A673 (cell line): ENCODE measurements at regions not wholly inside any gene's neighbourhood (a gene's known extent, or its start where the extent isn't known, plus 50 kb on each side); places are given as distances from the start of the nearest gene placed in this dataset.

ENCODE experiments used
- BruUV-seq: library from RNA; stranded (reverse); fragments of 400-500 nt; replicated peaks from 2 replicates; lab custom pipeline; 2021; lab: Mats Ljungman, UMichigan
- CTCF ChIA-PET: fragments of 300-600 bp; sonication (Branson Sonifier 250); formaldehyde crosslinking; loops from one replicate; lab custom pipeline; 2022; ENCODE audit warnings: antibody characterized with exemption; lab: Charles Lee
- POLR2A ChIA-PET: fragments of 300-600 bp; sonication (Branson Sonifier 250); formaldehyde crosslinking; loops from one replicate; lab custom pipeline; 2022; ENCODE audit warnings: antibody characterized with exemption; ENCODE audit not compliant: low non-redundant PET; lab: Charles Lee
- DNase-seq: peaks from one replicate; pipeline ENCODE4 v3.0.0-alpha.2; 2015; ENCODE audit warnings: low spot score
- H3K27ac ChIP-seq: fragments of 200-600 bp; sonication (generic); 2 replicates; pipeline ENCODE4 v1.5.1; 2016; ENCODE audit warnings: mixed run types, low read depth, mild to moderate bottlenecking, mixed read lengths, antibody characterized with exemption, low read length; ENCODE audit not compliant: poor library complexity, severe bottlenecking
- H3K27me3 ChIP-seq: fragments of 200-600 bp; sonication (generic); replicated peaks from 2 replicates; pipeline ENCODE4 v1.6.1; 2017; ENCODE audit warnings: mixed run types, low read depth, mild to moderate bottlenecking, mixed read lengths, antibody characterized with exemption, low read length; ENCODE audit not compliant: insufficient read depth, poor library complexity
- H3K36me3 ChIP-seq: fragments of 200-600 bp; sonication (generic); 2 replicates; pipeline ENCODE4 v1.6.1; 2016; ENCODE audit warnings: mixed run types, mild to moderate bottlenecking, mixed read lengths, antibody characterized with exemption, low read length; ENCODE audit not compliant: insufficient read depth, poor library complexity, severe bottlenecking
- H3K4me1 ChIP-seq: fragments of 200-600 bp; sonication (generic); 2 replicates; pipeline ENCODE4 v1.6.1; 2017; ENCODE audit warnings: mixed run types, mild to moderate bottlenecking, mixed read lengths, antibody characterized with exemption, low read length; ENCODE audit not compliant: insufficient read depth, poor library complexity, severe bottlenecking
- H3K4me3 ChIP-seq: fragments of 200-600 bp; sonication (generic); 2 replicates; pipeline ENCODE4 v1.5.1; 2016; ENCODE audit warnings: low read depth, mixed run types, mild to moderate bottlenecking, mixed read lengths, low read length; ENCODE audit not compliant: poor library complexity, severe bottlenecking
- H3K9me3 ChIP-seq: fragments of 200-600 bp; sonication (generic); 2 replicates; pipeline ENCODE4 v1.6.1; 2016; ENCODE audit warnings: mixed run types, low read depth, mild to moderate bottlenecking, mixed read lengths, antibody characterized with exemption, low read length; ENCODE audit not compliant: poor library complexity, severe bottlenecking
- EZH2 ChIP-seq: fragments of 200-600 bp; sonication (generic); IDR thresholded peaks from 2 replicates; pipeline ENCODE4 v1.6.1; 2017; ENCODE audit warnings: borderline replicate concordance, low read depth, mild to moderate bottlenecking, mixed read lengths, antibody characterized with exemption, low read length; ENCODE audit not compliant: poor library complexity, severe bottlenecking
- intact Hi-C: fragments of 100-400 bp; cut with micrococcal nuclease; formaldehyde crosslinking; loops from one replicate; pipeline ENCODE4 v1.10.0; 2022; ENCODE audit not compliant: unreplicated experiment
- TF ChIP-seq, protein P1 (sequence below): fragments of 300-800, 200-600 bp; sonication (generic); conservative IDR thresholded peaks from 2 replicates; pipeline ENCODE4 v1.5.1; 2017; ENCODE audit warnings: low read depth, mild to moderate bottlenecking, antibody characterized with exemption, low read length, moderate library complexity, mixed read lengths

DNA sequence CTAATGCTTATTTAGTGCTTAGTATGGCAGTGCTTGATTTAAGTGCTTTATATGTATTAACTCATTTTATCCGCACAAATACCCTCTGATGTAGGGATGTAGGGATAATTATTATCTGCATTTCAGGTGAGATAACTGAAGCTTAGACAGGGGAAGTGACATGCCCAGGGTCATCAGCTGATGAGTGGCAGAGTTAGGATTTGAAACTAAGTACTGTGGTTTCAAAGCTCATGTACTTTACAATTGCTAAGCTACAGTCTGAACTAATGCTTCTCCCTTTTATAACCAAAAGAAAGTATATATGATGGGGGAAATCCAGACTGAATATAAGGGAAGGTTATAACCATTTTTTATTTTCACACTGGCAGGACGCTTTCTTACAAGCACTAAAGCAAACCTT is 229.6 kb upstream of the NAV3 start:
- POLR2A ChIA-PET, result no interaction called here
- CTCF ChIA-PET, result no interaction called here
- TF ChIP-seq, protein P1, sequence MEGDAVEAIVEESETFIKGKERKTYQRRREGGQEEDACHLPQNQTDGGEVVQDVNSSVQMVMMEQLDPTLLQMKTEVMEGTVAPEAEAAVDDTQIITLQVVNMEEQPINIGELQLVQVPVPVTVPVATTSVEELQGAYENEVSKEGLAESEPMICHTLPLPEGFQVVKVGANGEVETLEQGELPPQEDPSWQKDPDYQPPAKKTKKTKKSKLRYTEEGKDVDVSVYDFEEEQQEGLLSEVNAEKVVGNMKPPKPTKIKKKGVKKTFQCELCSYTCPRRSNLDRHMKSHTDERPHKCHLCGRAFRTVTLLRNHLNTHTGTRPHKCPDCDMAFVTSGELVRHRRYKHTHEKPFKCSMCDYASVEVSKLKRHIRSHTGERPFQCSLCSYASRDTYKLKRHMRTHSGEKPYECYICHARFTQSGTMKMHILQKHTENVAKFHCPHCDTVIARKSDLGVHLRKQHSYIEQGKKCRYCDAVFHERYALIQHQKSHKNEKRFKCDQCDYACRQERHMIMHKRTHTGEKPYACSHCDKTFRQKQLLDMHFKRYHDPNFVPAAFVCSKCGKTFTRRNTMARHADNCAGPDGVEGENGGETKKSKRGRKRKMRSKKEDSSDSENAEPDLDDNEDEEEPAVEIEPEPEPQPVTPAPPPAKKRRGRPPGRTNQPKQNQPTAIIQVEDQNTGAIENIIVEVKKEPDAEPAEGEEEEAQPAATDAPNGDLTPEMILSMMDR, result no peak
- no peak for TF ChIP-seq EZH2
- H3K4me3 ChIP-seq, result no peak overlapping the region
- no peak overlapping the region for H3K27ac ChIP-seq
- no peaks in the 10 kb centered on the region for H3K4me1 ChIP-seq
- no peak for DNase-seq
- H3K27me3 ChIP-seq, result no peaks in the 10 kb centered on the region
- no peaks in the 10 kb centered on the region for H3K9me3 ChIP-seq
- intact Hi-C loops, result no loop called here
- no peaks in the 10 kb centered on the region for H3K36me3 ChIP-seq
- no TSS peak for BruUV-seq

DNA sequence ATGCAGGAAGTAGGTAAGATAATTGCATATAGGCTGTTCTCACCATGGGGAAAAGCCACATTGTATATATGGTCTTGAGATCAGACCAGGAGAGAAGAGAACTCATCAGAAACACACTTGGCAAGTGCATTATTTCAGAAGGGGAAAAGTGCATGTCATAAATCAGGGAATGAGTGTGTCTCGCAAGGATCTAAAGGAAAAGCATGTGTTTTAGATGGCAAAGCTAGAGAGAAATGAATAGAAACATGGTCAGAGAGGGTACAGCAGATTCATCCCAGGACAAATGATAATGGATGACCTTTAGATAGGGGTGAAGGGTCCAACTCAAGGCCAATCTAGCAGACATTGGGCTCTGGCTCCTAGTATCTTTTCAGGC is 230.2 kb upstream of the NAV3 start:
- POLR2A ChIA-PET, result no interaction called here
- Histone ChIP-seq H3K27me3 (no peaks in the 10 kb centered on the region), H3K27ac (no peak overlapping the region), H3K4me1 (no peaks in the 10 kb centered on the region), H3K4me3 (no peak overlapping the region), H3K36me3 (no peaks in the 10 kb centered on the region), H3K9me3 (no peaks in the 10 kb centered on the region)
- no peak for DNase-seq
- CTCF ChIA-PET, result no interaction called here
- TF ChIP-seq EZH2, result no peak
- TF ChIP-seq, protein P1, result no peak
- no TSS peak for BruUV-seq
- intact Hi-C loops, result no loop called here

DNA sequence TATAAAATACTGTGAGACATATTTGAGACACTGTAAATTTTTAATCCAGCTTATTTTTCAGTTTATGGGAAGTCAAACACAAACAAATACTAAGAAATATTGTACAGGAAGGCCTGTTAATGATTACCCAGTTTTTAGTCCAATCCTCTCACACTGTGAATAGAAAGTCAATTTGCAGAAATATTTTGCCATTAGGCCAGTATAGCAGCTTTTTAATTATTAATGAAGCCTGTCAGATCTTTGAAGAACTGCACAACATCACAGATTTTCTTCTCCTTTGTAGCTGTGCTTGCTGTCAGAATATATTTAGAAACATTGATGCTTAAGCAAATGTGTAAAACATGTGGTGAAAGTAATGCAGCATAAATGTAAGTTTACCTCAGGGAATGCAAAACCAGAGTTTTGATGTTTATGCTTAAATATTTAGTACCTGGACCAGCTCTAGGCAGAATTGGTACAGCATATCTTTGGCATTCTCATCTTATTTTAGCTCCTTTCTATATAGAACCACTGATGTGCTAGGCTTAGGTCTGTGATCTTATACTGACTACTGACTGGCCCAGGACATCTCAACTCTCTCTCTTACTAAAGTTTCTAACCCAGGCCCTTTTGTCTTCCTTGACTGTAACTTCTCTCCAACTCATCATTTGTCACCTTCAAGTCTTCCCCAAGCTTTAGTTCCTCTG is 230.8 kb upstream of the NAV3 start:
- Histone ChIP-seq H3K36me3 (no peaks in the 10 kb centered on the region), H3K9me3 (no peaks in the 10 kb centered on the region), H3K4me1 (no peaks in the 10 kb centered on the region), H3K27me3 (no peaks in the 10 kb centered on the region), H3K27ac (no peak overlapping the region), H3K4me3 (no peak overlapping the region)
- TF ChIP-seq EZH2, result no peak
- TF ChIP-seq, protein P1, result no peak
- POLR2A ChIA-PET, result no interaction called here
- intact Hi-C loops, result no loop called here
- CTCF ChIA-PET, result no interaction called here
- DNase-seq, result no peak
- BruUV-seq, result no TSS peak
